Spleen (tissue), 11 donors: ENCODE measurements at regions not wholly inside any gene's neighbourhood (a gene's known extent, or its start where the extent isn't known, plus 50 kb on each side); places are given as distances from the start of the nearest gene placed in this dataset.
A peak's percentile ranks its signal among the peaks of the same experiment; 100 is the strongest.
"Not testable (repeated sequence)": the region's sequence is repeated elsewhere in the genome, so short reads cannot be mapped to it uniquely, and the experiment has no call there.

ENCODE experiments used
- DNase-seq: peaks from one replicate; pipeline ENCODE4 v3.0.0-alpha.2; 2020
- H3K27ac ChIP-seq, 8 donors: fragments of 200-600 bp; sonication (generic) in 7 of 8; 1 replicate in 4 of 8; 2 replicates in 4 of 8; pipeline versions ENCODE4 v1.5.0 to v1.8.0; 2016 to 2021; ENCODE audit warnings: inconsistent platforms in 4 of 8, mild to moderate bottlenecking in 4 of 8, moderate library complexity in 1 of 8
- H3K27me3 ChIP-seq, 7 donors: fragments of 200-600 bp; sonication (generic) in 6 of 7; replicated peaks in 1 of 7; 1 replicate in 4 of 7; 2 replicates in 3 of 7; pipeline versions ENCODE4 v1.5.0 to v1.8.0; 2016 to 2021; ENCODE audit warnings: inconsistent platforms in 3 of 7, mild to moderate bottlenecking in 1 of 7
- H3K36me3 ChIP-seq, 6 donors: fragments of 200-600 bp; sonication (generic) in 5 of 6; 1 replicate in 4 of 6; 2 replicates in 2 of 6; pipeline versions ENCODE4 v1.5.0 to v1.8.0; 2016 to 2021; ENCODE audit warnings: inconsistent platforms in 2 of 6
- H3K4me1 ChIP-seq, 6 donors: fragments of 200-600 bp; sonication (generic) in 5 of 6; 1 replicate in 3 of 6; 2 replicates in 3 of 6; pipeline versions ENCODE4 v1.5.0 to v1.8.0; 2016 to 2021; ENCODE audit warnings: inconsistent platforms in 3 of 6
- H3K4me3 ChIP-seq, 8 donors: fragments of 200-600 bp; sonication (generic) in 7 of 8; 1 replicate in 4 of 8; 2 replicates in 4 of 8; pipeline versions ENCODE4 v1.5.0 to v1.8.0; 2016 to 2021; ENCODE audit warnings: inconsistent platforms in 4 of 8, mild to moderate bottlenecking in 4 of 8, moderate library complexity in 2 of 8
- H3K9me3 ChIP-seq, 8 donors: fragments of 200-600 bp; sonication (generic) in 7 of 8; 1 replicate in 4 of 8; 2 replicates in 4 of 8; pipeline versions ENCODE4 v1.5.0 to v1.8.0; 2016 to 2021; ENCODE audit warnings: inconsistent platforms in 4 of 8
- POLR2A ChIP-seq, 3 donors: fragments of 450-650 bp; IDR thresholded peaks; one replicate each; pipeline ENCODE4 v1.5.1; 2017; ENCODE audit warnings: antibody characterized with exemption in 3 of 3, mild to moderate bottlenecking in 1 of 3
- POLR2AphosphoS5 ChIP-seq, 3 donors: sonication (generic); formaldehyde crosslinking; IDR thresholded peaks; one replicate each; pipeline ENCODE4 v1.5.1; 2017; ENCODE audit warnings: antibody characterized with exemption in 3 of 3
- WGBS, 5 donors: extraction: QIAGEN DNeasy Blood & Tissue Kit in 3 of 5; methylation state at CpG; one replicate each; pipeline versions ENCODE4 v1.1.5 to v1.1.7; 2013 to 2018; 5-methylcytosine and 5-hydroxymethylcytosine counted together
- intact Hi-C: fragments of 100-400 bp; cut with DNase I; formaldehyde crosslinking; loops from one replicate; pipeline ENCODE4 v1.15.0; 2023; ENCODE audit warnings: low total_unique reads
- TF ChIP-seq, protein P1 (sequence below), 11 experiments: fragments of 200-600 bp in 7 of 11; fragments of 450-650 bp in 4 of 11; sonication (generic) in 4 of 11; IDR thresholded peaks in 8 of 11; conservative IDR thresholded peaks in 3 of 11; 1 replicate in 7 of 11; 2 replicates in 4 of 11; pipeline versions ENCODE4 v1.4.0 to v1.8.0; 2016 to 2021; ENCODE audit warnings: antibody characterized with exemption in 11 of 11, inconsistent platforms in 4 of 11, mild to moderate bottlenecking in 1 of 11
- donor health status: healthy with polysubstance abuse.
- donor health status: DM: no; HTN: no; CAD: no; lungs with moderate emphysema.
- donor health status: DM: no; HTN: no; CAD: no.
- donor health status: Bipolar disorder and iron deficiency.
- donor health status: healthy.
- donor health status: DM: no; HTN: no; CAD: no.
- donor health status: DM: yes; HTN: yes; CAD: no.

GRCh38 chr3:103218793-103219192 lies 784.0 kb downstream of the ZPLD1 start:
- Histone ChIP-seq H3K27me3 (no peaks in the 10 kb centered on the region), H3K4me1 (no peaks in the 10 kb centered on the region), H3K4me3 (no peak overlapping the region), H3K9me3 (no peaks in the 10 kb centered on the region), H3K27ac (no peak overlapping the region), H3K36me3 (no peaks in the 10 kb centered on the region)
- DNase-seq, result no peak
- intact Hi-C loops, result no loop called here
- WGBS, 5 donors, result 84 to 100% (median 93%) methylated on average over 1 of the region's 1 CpG
- TF ChIP-seq POLR2AphosphoS5 (IDR thresholded peaks at IDR 0.05) (no peak), POLR2A (IDR thresholded peaks at IDR 0.05) (no peak)
- TF ChIP-seq, protein P1, sequence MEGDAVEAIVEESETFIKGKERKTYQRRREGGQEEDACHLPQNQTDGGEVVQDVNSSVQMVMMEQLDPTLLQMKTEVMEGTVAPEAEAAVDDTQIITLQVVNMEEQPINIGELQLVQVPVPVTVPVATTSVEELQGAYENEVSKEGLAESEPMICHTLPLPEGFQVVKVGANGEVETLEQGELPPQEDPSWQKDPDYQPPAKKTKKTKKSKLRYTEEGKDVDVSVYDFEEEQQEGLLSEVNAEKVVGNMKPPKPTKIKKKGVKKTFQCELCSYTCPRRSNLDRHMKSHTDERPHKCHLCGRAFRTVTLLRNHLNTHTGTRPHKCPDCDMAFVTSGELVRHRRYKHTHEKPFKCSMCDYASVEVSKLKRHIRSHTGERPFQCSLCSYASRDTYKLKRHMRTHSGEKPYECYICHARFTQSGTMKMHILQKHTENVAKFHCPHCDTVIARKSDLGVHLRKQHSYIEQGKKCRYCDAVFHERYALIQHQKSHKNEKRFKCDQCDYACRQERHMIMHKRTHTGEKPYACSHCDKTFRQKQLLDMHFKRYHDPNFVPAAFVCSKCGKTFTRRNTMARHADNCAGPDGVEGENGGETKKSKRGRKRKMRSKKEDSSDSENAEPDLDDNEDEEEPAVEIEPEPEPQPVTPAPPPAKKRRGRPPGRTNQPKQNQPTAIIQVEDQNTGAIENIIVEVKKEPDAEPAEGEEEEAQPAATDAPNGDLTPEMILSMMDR (IDR thresholded peaks at IDR 0.05 in 8 of 11, conservative IDR thresholded peaks at IDR 0.05 in 3 of 11), result no peak

DNA sequence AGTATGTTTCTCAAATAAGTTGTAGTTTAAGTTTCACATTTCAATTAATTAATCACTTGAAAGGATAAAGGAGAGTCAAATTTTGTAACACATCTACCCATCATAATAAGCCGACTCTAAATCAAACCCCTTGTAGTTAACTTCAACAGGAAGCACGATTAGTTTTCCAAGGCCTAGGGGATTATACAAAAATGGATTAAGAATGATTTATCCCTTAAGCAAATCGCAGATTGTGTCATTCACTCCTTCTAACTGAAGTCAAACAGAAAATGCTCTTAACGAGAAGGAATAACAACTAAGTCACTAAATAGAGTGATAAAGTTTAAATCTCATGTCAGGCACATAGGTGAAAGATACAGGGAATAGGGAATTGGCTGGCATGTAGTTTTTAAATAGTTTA lies 792.8 kb downstream of the ZPLD1 start:
- TF ChIP-seq, protein P1 (IDR thresholded peaks at IDR 0.05 in 8 of 11, conservative IDR thresholded peaks at IDR 0.05 in 3 of 11), result no peak
- TF ChIP-seq POLR2A (IDR thresholded peaks at IDR 0.05) (no peak), POLR2AphosphoS5 (IDR thresholded peaks at IDR 0.05) (no peak)
- DNase-seq, result no peak
- intact Hi-C loops, result no loop called here
- Histone ChIP-seq H3K4me1 (no peaks in the 10 kb centered on the region), H3K9me3 (peaks cover 0 to 5% (median 0%) of the 10 kb centered on the region in 8 donors), H3K36me3 (no peaks in the 10 kb centered on the region), H3K27me3 (no peaks in the 10 kb centered on the region), H3K27ac (no peak overlapping the region), H3K4me3 (no peak overlapping the region)
- 75 to 87% (median 81%) methylated on average over 4 of the region's 4 CpGs for WGBS, 5 donors

- H3K9me3 ChIP-seq, result peaks cover 0 to 2% (median 0%) of the 10 kb centered on the region in 8 donors
- no peak overlapping the region for H3K4me3 ChIP-seq
- no peaks in the 10 kb centered on the region for H3K27me3 ChIP-seq
- DNase-seq, result no peak
- TF ChIP-seq, protein P1 (IDR thresholded peaks at IDR 0.05 in 8 of 11, conservative IDR thresholded peaks at IDR 0.05 in 3 of 11), result no peak
- no peak overlapping the region for H3K27ac ChIP-seq
- H3K36me3 ChIP-seq, result no peaks in the 10 kb centered on the region
- H3K4me1 ChIP-seq, result no peaks in the 10 kb centered on the region
- intact Hi-C loops, result no loop called here
Observed at GRCh38 chr3:103247459-103247858, 812.6 kb downstream of the ZPLD1 start.

DNA sequence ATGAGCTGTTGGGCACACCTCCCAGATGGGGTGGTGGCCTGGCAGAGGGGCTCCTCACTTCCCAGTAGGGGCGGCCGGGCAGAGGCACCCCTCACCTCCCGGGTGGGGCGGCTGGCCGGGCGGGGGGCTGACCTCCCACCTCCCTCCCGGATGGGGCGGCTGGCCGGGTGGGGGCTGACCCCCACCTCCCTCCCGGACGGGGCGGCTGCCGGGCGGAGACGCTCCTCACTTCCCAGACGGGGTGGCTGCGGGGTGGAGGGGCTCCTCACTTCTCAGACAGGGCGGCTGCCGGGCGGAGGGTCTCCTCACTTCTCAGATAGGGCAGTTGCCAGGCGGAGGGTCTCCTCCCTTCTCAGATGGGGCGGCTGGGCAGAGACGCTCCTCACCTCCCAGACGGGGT lies 820.0 kb downstream of the ZPLD1 start:
- H3K27me3 ChIP-seq, intact Hi-C loops, H3K4me1 ChIP-seq, H3K36me3 ChIP-seq, H3K4me3 ChIP-seq, H3K27ac ChIP-seq: not testable (repeated sequence)
- H3K9me3 ChIP-seq, result peaks cover 0 to 10% (median 0%) of the 10 kb centered on the region in 8 donors
- WGBS, 5 donors, result 93 to 100% (median 94%) methylated on average over 6 to 21 of the region's 24 CpGs
- peak; percentile 59 for DNase-seq

DNA sequence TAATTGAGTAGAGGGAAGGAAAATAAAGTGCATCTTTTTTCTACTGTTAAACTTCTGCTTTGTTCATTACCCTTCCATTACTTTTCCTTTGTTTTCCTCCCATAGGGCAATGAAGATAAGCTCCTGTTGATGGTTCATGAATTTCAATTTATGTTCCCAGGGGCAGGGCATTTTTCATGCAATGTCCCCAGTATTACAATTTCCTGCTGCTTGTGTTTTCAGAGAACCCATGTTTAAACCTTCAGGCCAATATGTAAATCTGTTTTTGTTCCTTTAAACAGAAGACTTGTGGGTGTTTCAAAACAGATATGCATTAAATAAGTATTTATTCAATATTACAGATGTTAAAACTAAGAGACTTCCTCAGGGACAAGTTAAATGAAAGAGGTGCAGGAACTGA lies 834.5 kb downstream of the ZPLD1 start:
- no peaks in the 10 kb centered on the region for H3K27me3 ChIP-seq
- TF ChIP-seq, protein P1 (IDR thresholded peaks at IDR 0.05 in 8 of 11, conservative IDR thresholded peaks at IDR 0.05 in 3 of 11), result no peak
- no peak for TF ChIP-seq POLR2AphosphoS5 (IDR thresholded peaks at IDR 0.05)
- TF ChIP-seq POLR2A (IDR thresholded peaks at IDR 0.05), result no peak
- intact Hi-C loops, result no loop called here
- H3K4me1 ChIP-seq, result no peaks in the 10 kb centered on the region
- no peak for DNase-seq
- no peak overlapping the region for H3K27ac ChIP-seq
- H3K4me3 ChIP-seq, result no peak overlapping the region
- no peaks in the 10 kb centered on the region for H3K36me3 ChIP-seq
- peaks cover 0 to 31% (median 22%) of the 10 kb centered on the region in 8 donors for H3K9me3 ChIP-seq
